ENCODE measurements at regions not wholly inside any gene's neighbourhood (a gene's known extent, or its start where the extent isn't known, plus 50 kb on each side); places are given as distances from the start of the nearest gene placed in this dataset.
A peak's percentile ranks its signal among the peaks of the same experiment; 100 is the strongest.
"Not testable (repeated sequence)": the region's sequence is repeated elsewhere in the genome, so short reads cannot be mapped to it uniquely, and the experiment has no call there.

- intact Hi-C loops (cut with micrococcal nuclease); DNase-seq; ATAC-seq: not testable (repeated sequence)
Measured at GRCh38 chr4:34335556-34335955, 1908.8 kb downstream of the ARAP2 start.

GRCh38 chr4:34362654-34363053 is 1881.7 kb downstream of the ARAP2 start:
- ATAC-seq (no peak), DNase-seq (no peak)
- intact Hi-C loops (cut with micrococcal nuclease), result no loop called here

- no peak for DNase-seq
- no peak for ATAC-seq
- intact Hi-C loops (cut with micrococcal nuclease), result no loop called here
Measured at GRCh38 chr4:34363842-34364241, 1880.5 kb downstream of the ARAP2 start.

GRCh38 chr4:34365946-34366345 is 1878.4 kb downstream of the ARAP2 start:
- intact Hi-C loops (cut with micrococcal nuclease), result no loop called here
- DNase-seq (no peak), ATAC-seq (no peak)

GRCh38 chr4:34371676-34372075 is 1872.6 kb downstream of the ARAP2 start:
- ATAC-seq (peak; percentile 50), DNase-seq (peak; percentile 28)
- intact Hi-C loops (cut with micrococcal nuclease), result no loop called here

GRCh38 chr4:34372815-34373214 is 1871.5 kb downstream of the ARAP2 start:
- DNase-seq (no peak), ATAC-seq (no peak)
- intact Hi-C loops (cut with micrococcal nuclease), result no loop called here

- DNase-seq (no peak), ATAC-seq (no peak)
- intact Hi-C loops (cut with micrococcal nuclease), result no loop called here
Measured at GRCh38 chr4:34373456-34373855, 1870.9 kb downstream of the ARAP2 start.

- intact Hi-C loops (cut with micrococcal nuclease), result no loop called here
- DNase-seq (no peak), ATAC-seq (no peak)
Measured at GRCh38 chr4:34412233-34412632, 1832.1 kb downstream of the ARAP2 start.

GRCh38 chr4:34412911-34413310 is 1831.4 kb downstream of the ARAP2 start:
- intact Hi-C loops (cut with micrococcal nuclease), result no loop called here
- ATAC-seq, result no peak
- DNase-seq, result no peak

- intact Hi-C loops (cut with micrococcal nuclease), result no loop called here
- ATAC-seq, result no peak
Measured at GRCh38 chr4:34417160-34417559, 1827.2 kb downstream of the ARAP2 start.

GRCh38 chr4:34419871-34420270 is 1824.4 kb downstream of the ARAP2 start:
- ATAC-seq (no peak), DNase-seq (no peak)
- intact Hi-C loops (cut with micrococcal nuclease), result no loop called here

More at GRCh38 chr4:34417160-34417559, 1827.2 kb downstream of the ARAP2 start:
- no peak for DNase-seq

GRCh38 chr4:34422472-34423175 is 1821.7 kb downstream of the ARAP2 start:
- no peak for ATAC-seq
- intact Hi-C loops (cut with micrococcal nuclease), result no loop called here
- DNase-seq, result no peak

- intact Hi-C loops (cut with micrococcal nuclease), result no loop called here
- no peak for DNase-seq
- ATAC-seq, result no peak
Measured at GRCh38 chr4:34432706-34433105, 1811.6 kb downstream of the ARAP2 start.

GRCh38 chr4:34434377-34434776 is 1809.9 kb downstream of the ARAP2 start:
- DNase-seq; ATAC-seq; intact Hi-C loops (cut with micrococcal nuclease): not testable (repeated sequence)

- ATAC-seq (no peak), DNase-seq (no peak)
- intact Hi-C loops (cut with micrococcal nuclease), result no loop called here
Measured at GRCh38 chr4:34464196-34464595, 1780.1 kb downstream of the ARAP2 start.

- ATAC-seq, result no peak
- intact Hi-C loops (cut with micrococcal nuclease), result no loop called here
- DNase-seq, result no peak
Measured at GRCh38 chr4:34466411-34466810, 1777.9 kb downstream of the ARAP2 start.

GRCh38 chr4:34469516-34469915 is 1774.8 kb downstream of the ARAP2 start:
- ATAC-seq (no peak), DNase-seq (no peak)
- intact Hi-C loops (cut with micrococcal nuclease), result no loop called here

GRCh38 chr4:34485252-34485651 is 1759.1 kb downstream of the ARAP2 start:
- DNase-seq, result no peak
- intact Hi-C loops (cut with micrococcal nuclease), result no loop called here
- no peak for ATAC-seq

- no peak for ATAC-seq
- DNase-seq, result no peak
- intact Hi-C loops (cut with micrococcal nuclease), result no loop called here
Measured at GRCh38 chr4:34486461-34487363, 1757.6 kb downstream of the ARAP2 start.

- DNase-seq, result no peak
- intact Hi-C loops (cut with micrococcal nuclease), result no loop called here
- ATAC-seq, result no peak
Measured at GRCh38 chr4:34492414-34492813, 1751.9 kb downstream of the ARAP2 start.

GRCh38 chr4:34502086-34502485 is 1742.2 kb downstream of the ARAP2 start:
- intact Hi-C loops (cut with micrococcal nuclease), result no loop called here
- ATAC-seq (no peak), DNase-seq (no peak)

Data from left ventricle myocardium superior (tissue), 1 donor.